HEK293 (cell line): ENCODE measurements at regions not wholly inside any gene's neighbourhood (a gene's known extent, or its start where the extent isn't known, plus 50 kb on each side); places are given as distances from the start of the nearest gene placed in this dataset.

Source experiments
- CTCF ChIA-PET: fragments of 350-600 bp; formaldehyde crosslinking; extraction: SDS; loops from one replicate; lab custom pipeline; 2021; ENCODE audit warnings: antibody characterized with exemption; lab: Yijun Ruan, JAX
- POLR2A ChIA-PET: fragments of 300-600 bp; formaldehyde crosslinking; extraction: SDS; loops from one replicate; lab custom pipeline; 2020; ENCODE audit warnings: antibody characterized with exemption, inconsistent platforms; lab: Yijun Ruan, JAX
- H3K27ac ChIP-seq: fragments of 200-500 bp; sonication (Bioruptor generic); 2 replicates; pipeline ENCODE4 v1.5.1; 2014; ENCODE audit warnings: low read depth, low read length, control low read depth, inconsistent platforms; ENCODE audit errors: extremely low read depth
- H3K36me3 ChIP-seq, 2 experiments: fragments of 200-500 bp in 1 of 2; sonication (Bioruptor generic) in 1 of 2; 1 replicate in 1 of 2; 2 replicates in 1 of 2; pipeline ENCODE4 v1.5.1; 2014 to 2017; ENCODE audit warnings: inconsistent platforms in 2 of 2, low read length in 2 of 2; ENCODE audit not compliant: control insufficient read depth in 2 of 2, insufficient read depth in 1 of 2
- H3K4me1 ChIP-seq: fragments of 200-500 bp; sonication (Bioruptor generic); 2 replicates; pipeline ENCODE4 v1.5.1; 2014; ENCODE audit warnings: mild to moderate bottlenecking, low read length, inconsistent platforms; ENCODE audit not compliant: control insufficient read depth, insufficient read depth
- H3K4me3 ChIP-seq: 2 replicates; pipeline ENCODE4 v1.5.1; 2011; ENCODE audit warnings: low read depth, mild to moderate bottlenecking, control low read depth, low read length, moderate library complexity
- H3K9me3 ChIP-seq: fragments of 200-500 bp; sonication (Bioruptor generic); 2 replicates; pipeline ENCODE4 v1.5.1; 2014; ENCODE audit warnings: low read depth, low read length, inconsistent platforms; ENCODE audit not compliant: control insufficient read depth, insufficient read depth
- GLIS2 ChIP-seq: fragments of 450-650 bp; formaldehyde crosslinking; IDR thresholded peaks from 2 replicates; pipeline ENCODE4 v1.5.1; 2016; ENCODE audit warnings: missing biosample characterization, missing genetic modification characterization
- KLF9 ChIP-seq: fragments of 450-650 bp; formaldehyde crosslinking; IDR thresholded peaks from 2 replicates; pipeline ENCODE4 v1.5.1; 2016; ENCODE audit warnings: missing biosample characterization, missing genetic modification characterization, low read depth
- RBAK ChIP-seq: fragments of 450-650 bp; formaldehyde crosslinking; IDR thresholded peaks from 2 replicates; pipeline ENCODE4 v1.5.1; 2016; ENCODE audit warnings: missing biosample characterization, missing genetic modification characterization
- SCRT1 ChIP-seq: fragments of 450-650 bp; formaldehyde crosslinking; IDR thresholded peaks from 2 replicates; pipeline ENCODE4 v1.5.1; 2016; ENCODE audit warnings: missing biosample characterization, missing genetic modification characterization, borderline replicate concordance
- SETDB1 ChIP-seq: IDR thresholded peaks from one replicate; pipeline ENCODE4 v1.6.1; 2017; ENCODE audit warnings: mild to moderate bottlenecking, low read length, moderate library complexity, mixed read lengths; ENCODE audit not compliant: insufficient read length
- TCF7L2 ChIP-seq: IDR thresholded peaks from 2 replicates; pipeline ENCODE4 v1.6.1; 2011; ENCODE audit warnings: low read depth, mild to moderate bottlenecking, inconsistent platforms, low read length, moderate library complexity, borderline replicate concordance
- ZBTB48 ChIP-seq: fragments of 450-650 bp; formaldehyde crosslinking; IDR thresholded peaks from 2 replicates; pipeline ENCODE4 v1.5.1; 2016; ENCODE audit warnings: missing biosample characterization, missing genetic modification characterization
- ZNF146 ChIP-seq: fragments of 450-650 bp; formaldehyde crosslinking; IDR thresholded peaks from 2 replicates; pipeline ENCODE4 v1.5.1; 2016; ENCODE audit warnings: missing biosample characterization, missing genetic modification characterization
- ZNF184 ChIP-seq: fragments of 450-650 bp; IDR thresholded peaks from 2 replicates; pipeline ENCODE4 v1.5.1; 2018; ENCODE audit warnings: missing biosample characterization, mild to moderate bottlenecking, missing genetic modification characterization
- ZNF202 ChIP-seq: fragments of 450-650 bp; formaldehyde crosslinking; IDR thresholded peaks from 2 replicates; pipeline ENCODE4 v1.5.1; 2016; ENCODE audit warnings: missing biosample characterization, missing genetic modification characterization, borderline replicate concordance
- ZNF701 ChIP-seq: fragments of 450-650 bp; formaldehyde crosslinking; IDR thresholded peaks from 2 replicates; pipeline ENCODE4 v1.5.1; 2016; ENCODE audit warnings: missing biosample characterization, missing genetic modification characterization
- ZNF843 ChIP-seq: fragments of 450-650 bp; formaldehyde crosslinking; IDR thresholded peaks from 2 replicates; pipeline ENCODE4 v1.5.1; 2016; ENCODE audit warnings: missing biosample characterization, missing genetic modification characterization
- TF ChIP-seq, protein P1 (sequence below): fragments of 450-650 bp; formaldehyde crosslinking; IDR thresholded peaks from 2 replicates; pipeline ENCODE4 v1.5.1; 2016; ENCODE audit warnings: missing biosample characterization, missing genetic modification characterization, low read depth
- TF ChIP-seq, protein P2 (sequence below): fragments of 450-650 bp; formaldehyde crosslinking; IDR thresholded peaks from 2 replicates; pipeline ENCODE4 v1.5.1; 2016; ENCODE audit warnings: missing biosample characterization, missing genetic modification characterization
- TF ChIP-seq, protein P3 (sequence below): fragments of 450-650 bp; formaldehyde crosslinking; IDR thresholded peaks from 2 replicates; pipeline ENCODE4 v1.5.1; 2016; ENCODE audit warnings: missing biosample characterization, missing genetic modification characterization
- TF ChIP-seq, protein P4 (sequence below): fragments of 450-650 bp; IDR thresholded peaks from 2 replicates; pipeline ENCODE4 v1.5.1; 2018; ENCODE audit warnings: missing biosample characterization, mild to moderate bottlenecking, missing genetic modification characterization
- TF ChIP-seq, protein P5 (sequence below): fragments of 450-650 bp; formaldehyde crosslinking; IDR thresholded peaks from 2 replicates; pipeline ENCODE4 v1.5.1; 2017; ENCODE audit warnings: missing biosample characterization, missing genetic modification characterization

DNA sequence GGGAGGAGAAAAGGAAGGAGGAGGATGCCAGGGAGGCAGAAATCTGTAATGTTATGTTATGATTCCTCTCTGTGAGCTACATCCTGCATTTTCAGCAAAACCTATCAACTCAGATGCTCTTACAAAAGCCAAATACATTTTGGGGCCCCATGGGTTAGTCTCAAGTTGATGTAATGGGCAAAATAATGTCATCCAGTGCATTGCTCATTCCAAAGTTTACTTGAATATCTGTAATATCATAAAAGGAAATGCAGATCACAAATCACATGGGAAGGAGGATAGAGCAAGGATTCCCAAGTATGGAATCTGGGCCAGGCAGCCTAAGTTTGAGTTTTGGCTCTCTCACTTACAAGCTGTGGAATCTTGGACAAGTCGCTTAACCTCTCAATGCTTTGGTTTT is 74.9 kb upstream of the SOD3 start (continued):
- no peak for TF ChIP-seq ZNF146 (tag by site-specific recombination)
- no peak for TF ChIP-seq ZNF843 (tag by site-specific recombination)
- no peak for TF ChIP-seq KLF9

DNA sequence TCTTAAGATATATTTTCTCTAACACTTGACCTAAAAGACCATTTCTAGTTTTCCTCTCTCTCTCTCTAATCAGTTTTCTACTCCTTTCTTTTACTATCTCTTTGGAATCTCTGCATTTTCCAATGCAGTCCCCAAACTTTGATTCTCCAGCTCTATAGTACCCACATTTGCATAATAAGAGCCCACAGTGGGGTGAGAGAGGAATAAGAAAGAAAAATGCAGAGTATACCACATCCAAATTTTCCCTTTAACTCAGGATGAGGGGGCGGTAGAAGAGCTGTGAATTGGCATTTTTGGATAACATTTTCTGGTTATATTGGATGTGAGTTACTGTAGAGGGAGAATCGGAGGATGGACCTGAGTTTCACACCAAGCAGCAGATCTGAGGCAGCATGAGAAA is 74.4 kb upstream of the SOD3 start:
- Histone ChIP-seq H3K36me3 (no peaks in the 10 kb centered on the region), H3K27ac (no peak overlapping the region), H3K4me3 (no peak overlapping the region), H3K4me1 (no peaks in the 10 kb centered on the region), H3K9me3 (no peaks in the 10 kb centered on the region)
- CTCF ChIA-PET, result no interaction called here
- POLR2A ChIA-PET, result no interaction called here
- TF ChIP-seq ZNF701 (tag by site-specific recombination), result no peak
- TF ChIP-seq, protein P1, sequence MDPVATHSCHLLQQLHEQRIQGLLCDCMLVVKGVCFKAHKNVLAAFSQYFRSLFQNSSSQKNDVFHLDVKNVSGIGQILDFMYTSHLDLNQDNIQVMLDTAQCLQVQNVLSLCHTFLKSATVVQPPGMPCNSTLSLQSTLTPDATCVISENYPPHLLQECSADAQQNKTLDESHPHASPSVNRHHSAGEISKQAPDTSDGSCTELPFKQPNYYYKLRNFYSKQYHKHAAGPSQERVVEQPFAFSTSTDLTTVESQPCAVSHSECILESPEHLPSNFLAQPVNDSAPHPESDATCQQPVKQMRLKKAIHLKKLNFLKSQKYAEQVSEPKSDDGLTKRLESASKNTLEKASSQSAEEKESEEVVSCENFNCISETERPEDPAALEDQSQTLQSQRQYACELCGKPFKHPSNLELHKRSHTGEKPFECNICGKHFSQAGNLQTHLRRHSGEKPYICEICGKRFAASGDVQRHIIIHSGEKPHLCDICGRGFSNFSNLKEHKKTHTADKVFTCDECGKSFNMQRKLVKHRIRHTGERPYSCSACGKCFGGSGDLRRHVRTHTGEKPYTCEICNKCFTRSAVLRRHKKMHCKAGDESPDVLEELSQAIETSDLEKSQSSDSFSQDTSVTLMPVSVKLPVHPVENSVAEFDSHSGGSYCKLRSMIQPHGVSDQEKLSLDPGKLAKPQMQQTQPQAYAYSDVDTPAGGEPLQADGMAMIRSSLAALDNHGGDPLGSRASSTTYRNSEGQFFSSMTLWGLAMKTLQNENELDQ (tag by site-specific recombination), result no peak
- TF ChIP-seq, protein P2, sequence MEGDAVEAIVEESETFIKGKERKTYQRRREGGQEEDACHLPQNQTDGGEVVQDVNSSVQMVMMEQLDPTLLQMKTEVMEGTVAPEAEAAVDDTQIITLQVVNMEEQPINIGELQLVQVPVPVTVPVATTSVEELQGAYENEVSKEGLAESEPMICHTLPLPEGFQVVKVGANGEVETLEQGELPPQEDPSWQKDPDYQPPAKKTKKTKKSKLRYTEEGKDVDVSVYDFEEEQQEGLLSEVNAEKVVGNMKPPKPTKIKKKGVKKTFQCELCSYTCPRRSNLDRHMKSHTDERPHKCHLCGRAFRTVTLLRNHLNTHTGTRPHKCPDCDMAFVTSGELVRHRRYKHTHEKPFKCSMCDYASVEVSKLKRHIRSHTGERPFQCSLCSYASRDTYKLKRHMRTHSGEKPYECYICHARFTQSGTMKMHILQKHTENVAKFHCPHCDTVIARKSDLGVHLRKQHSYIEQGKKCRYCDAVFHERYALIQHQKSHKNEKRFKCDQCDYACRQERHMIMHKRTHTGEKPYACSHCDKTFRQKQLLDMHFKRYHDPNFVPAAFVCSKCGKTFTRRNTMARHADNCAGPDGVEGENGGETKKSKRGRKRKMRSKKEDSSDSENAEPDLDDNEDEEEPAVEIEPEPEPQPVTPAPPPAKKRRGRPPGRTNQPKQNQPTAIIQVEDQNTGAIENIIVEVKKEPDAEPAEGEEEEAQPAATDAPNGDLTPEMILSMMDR (tag by site-specific recombination), result no peak
- TF ChIP-seq ZBTB48 (tag by site-specific recombination), result no peak
- no peak for TF ChIP-seq TCF7L2
- TF ChIP-seq, protein P3, sequence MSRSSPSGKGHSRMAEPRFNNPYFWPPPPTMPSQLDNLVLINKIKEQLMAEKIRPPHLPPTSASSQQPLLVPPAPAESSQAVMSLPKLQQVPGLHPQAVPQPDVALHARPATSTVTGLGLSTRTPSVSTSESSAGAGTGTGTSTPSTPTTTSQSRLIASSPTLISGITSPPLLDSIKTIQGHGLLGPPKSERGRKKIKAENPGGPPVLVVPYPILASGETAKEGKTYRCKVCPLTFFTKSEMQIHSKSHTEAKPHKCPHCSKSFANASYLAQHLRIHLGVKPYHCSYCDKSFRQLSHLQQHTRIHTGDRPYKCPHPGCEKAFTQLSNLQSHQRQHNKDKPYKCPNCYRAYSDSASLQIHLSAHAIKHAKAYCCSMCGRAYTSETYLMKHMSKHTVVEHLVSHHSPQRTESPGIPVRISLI (tag by site-specific recombination), result no peak
- no peak for TF ChIP-seq ZNF184 (tag by site-specific recombination)

DNA sequence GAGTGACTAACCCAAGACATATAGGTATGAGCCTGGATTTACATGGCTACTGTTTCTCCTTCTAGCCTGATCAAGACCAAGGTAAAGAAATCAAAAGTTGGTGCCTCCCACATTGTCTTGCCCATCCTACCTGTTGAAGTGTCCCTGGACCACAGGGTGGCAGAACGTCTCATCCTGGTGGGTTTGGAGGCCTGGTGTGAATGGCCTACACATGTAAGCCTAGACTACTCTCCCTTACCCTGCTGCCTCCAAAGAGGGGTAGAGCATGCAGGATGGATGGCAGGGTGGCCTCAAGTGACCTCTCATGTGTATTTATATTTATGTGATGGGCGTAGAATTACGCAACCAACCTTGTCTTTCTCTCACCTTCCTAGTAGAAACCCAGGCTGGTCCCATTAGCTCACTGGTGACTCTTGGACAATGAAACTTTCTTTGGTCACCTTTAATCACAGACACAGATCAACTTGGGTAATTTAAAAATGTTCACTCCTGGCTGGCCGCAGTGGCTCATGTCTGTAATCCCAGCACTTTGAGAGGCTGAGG is 73.3 kb upstream of the SOD3 start:
- TF ChIP-seq, protein P4, sequence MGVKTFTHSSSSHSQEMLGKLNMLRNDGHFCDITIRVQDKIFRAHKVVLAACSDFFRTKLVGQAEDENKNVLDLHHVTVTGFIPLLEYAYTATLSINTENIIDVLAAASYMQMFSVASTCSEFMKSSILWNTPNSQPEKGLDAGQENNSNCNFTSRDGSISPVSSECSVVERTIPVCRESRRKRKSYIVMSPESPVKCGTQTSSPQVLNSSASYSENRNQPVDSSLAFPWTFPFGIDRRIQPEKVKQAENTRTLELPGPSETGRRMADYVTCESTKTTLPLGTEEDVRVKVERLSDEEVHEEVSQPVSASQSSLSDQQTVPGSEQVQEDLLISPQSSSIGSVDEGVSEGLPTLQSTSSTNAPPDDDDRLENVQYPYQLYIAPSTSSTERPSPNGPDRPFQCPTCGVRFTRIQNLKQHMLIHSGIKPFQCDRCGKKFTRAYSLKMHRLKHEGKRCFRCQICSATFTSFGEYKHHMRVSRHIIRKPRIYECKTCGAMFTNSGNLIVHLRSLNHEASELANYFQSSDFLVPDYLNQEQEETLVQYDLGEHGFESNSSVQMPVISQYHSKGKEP, result no peak
- TF ChIP-seq ZNF202 (tag by site-specific recombination) (no peak), SCRT1 (tag by site-specific recombination) (no peak), TCF7L2 (no peak), SETDB1 (no peak), RBAK (tag by site-specific recombination) (no peak), GLIS2 (no peak)
- TF ChIP-seq, protein P5, sequence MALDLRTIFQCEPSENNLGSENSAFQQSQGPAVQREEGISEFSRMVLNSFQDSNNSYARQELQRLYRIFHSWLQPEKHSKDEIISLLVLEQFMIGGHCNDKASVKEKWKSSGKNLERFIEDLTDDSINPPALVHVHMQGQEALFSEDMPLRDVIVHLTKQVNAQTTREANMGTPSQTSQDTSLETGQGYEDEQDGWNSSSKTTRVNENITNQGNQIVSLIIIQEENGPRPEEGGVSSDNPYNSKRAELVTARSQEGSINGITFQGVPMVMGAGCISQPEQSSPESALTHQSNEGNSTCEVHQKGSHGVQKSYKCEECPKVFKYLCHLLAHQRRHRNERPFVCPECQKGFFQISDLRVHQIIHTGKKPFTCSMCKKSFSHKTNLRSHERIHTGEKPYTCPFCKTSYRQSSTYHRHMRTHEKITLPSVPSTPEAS (tag by site-specific recombination), result no peak
- ChIA-PET POLR2A (no interaction called here), CTCF (no interaction called here)
- Histone ChIP-seq H3K4me1 (no peaks in the 10 kb centered on the region), H3K36me3 (no peaks in the 10 kb centered on the region), H3K9me3 (no peaks in the 10 kb centered on the region), H3K27ac (no peak overlapping the region), H3K4me3 (no peak overlapping the region)
